Suppressor macrophage treated with lipopolysaccharide for 1 hour (primary cell): ENCODE measurements at regions not wholly inside any gene's neighbourhood (a gene's known extent, or its start where the extent isn't known, plus 50 kb on each side); places are given as distances from the start of the nearest gene placed in this dataset.

ENCODE experiments used
- DNase-seq, 3 donors: peaks; one replicate each; pipeline ENCODE4 v3.0.0-alpha.2; 2020 to 2022

GRCh38 chrX:143571521-143571920 is 54.2 kb upstream of the SPANXN3 start:
- peak in 2 of 3 donors; percentile 4 to 20 for DNase-seq

- DNase-seq, result peak in 2 of 3 donors; percentile 1 to 22
Measured at GRCh38 chrX:143570782-143571181, 53.5 kb upstream of the SPANXN3 start.

GRCh38 chrX:143568467-143568866 is 51.2 kb upstream of the SPANXN3 start:
- no peak for DNase-seq
